ENCODE measurements at regions not wholly inside any gene's neighbourhood (a gene's known extent, or its start where the extent isn't known, plus 50 kb on each side); places are given as distances from the start of the nearest gene placed in this dataset.

- no peak for TF ChIP-seq CTCF (IDR thresholded peaks at IDR 0.05; ENCODE audit: low read depth, low read length)
- no peak for TF ChIP-seq POLR2A (IDR thresholded peaks at IDR 0.05; ENCODE audit: extremely low read depth, insufficient read length)
- TF ChIP-seq MYC (IDR thresholded peaks at IDR 0.05; ENCODE audit: low read depth, low read length) = no peak
Observed at GRCh38 chr4:163595580-163595979, 101.1 kb downstream of the TMA16 start.

Data from NB4 (cell line).